Middle frontal gyrus (tissue), 1 donor: ENCODE measurements at regions not wholly inside any gene's neighbourhood (a gene's known extent, or its start where the extent isn't known, plus 50 kb on each side); places are given as distances from the start of the nearest gene placed in this dataset.
"Not testable (repeated sequence)": the region's sequence is repeated elsewhere in the genome, so short reads cannot be mapped to it uniquely, and the experiment has no call there.

ENCODE experiments used
- DNase-seq: peaks from one replicate; pipeline ENCODE4 v3.0.0-alpha.2; 2015; ENCODE audit warnings: low spot score; ENCODE audit errors: extremely low spot score

DNA sequence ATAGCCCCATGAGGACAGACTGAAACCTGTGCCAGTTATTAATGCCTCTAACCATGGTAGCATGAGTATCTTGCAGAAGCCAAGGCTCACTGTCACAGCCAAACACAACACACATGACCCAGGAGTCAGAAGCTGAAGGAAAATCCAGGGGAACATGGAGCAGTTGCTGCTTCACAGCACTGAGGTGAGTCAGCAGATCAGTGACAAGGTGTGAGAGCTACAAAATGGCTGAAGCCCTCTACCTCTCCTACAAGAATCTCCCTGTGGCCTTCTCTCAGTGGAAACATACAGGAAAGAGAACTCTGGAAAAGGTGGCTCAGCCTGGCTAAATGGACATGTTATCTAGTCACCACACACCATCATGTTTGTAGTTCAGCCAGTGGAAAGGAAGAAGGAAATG lies 93.5 kb downstream of the NAB1 start:
- no peak for DNase-seq

DNA sequence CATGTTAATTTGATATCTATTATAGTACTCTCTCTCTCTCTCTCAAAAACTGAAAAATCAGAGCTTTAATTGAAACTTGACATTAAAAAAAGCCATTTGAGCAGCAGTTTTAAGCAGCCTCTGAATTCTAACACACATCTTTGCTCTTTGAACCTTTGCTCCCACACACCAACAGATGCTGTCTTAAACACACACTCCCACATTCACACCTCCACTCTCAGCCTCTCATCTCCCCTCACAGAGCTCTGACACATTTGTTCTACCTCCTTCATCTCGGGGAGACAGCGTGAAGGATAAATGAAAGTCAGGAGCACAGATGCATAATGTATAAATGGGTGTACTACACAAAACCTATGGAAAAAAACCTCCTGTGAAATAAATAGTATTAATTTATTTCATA lies 95.2 kb downstream of the NAB1 start:
- DNase-seq: no peak

GRCh38 chr2:190746971-190747761 lies 98.3 kb downstream of the NAB1 start:
- DNase-seq: no peak

DNA sequence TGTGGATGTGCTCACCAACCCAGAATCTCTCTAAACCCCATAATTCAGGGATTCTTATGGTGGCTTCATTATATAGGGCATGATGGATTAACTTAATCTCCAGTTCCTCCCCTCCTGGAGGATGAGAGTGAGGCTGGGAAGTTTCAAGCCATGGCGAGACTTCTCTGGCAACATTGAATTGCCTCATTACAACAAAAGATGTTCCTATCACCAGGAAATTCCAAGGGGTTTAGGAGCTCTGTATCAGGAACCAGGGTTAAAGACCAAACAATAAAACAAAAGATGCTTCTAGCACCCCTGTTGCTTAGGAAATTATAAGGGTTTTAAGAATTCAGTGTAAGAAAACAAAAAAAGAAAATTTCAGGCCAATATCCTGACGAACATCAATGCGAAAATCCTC lies 100.1 kb downstream of the NAB1 start:
- DNase-seq: no peak

GRCh38 chr2:190755772-190756415 lies 107.0 kb downstream of the NAB1 start:
- DNase-seq: no peak

- DNase-seq: no peak
Observed at GRCh38 chr2:190759749-190760213, 110.9 kb downstream of the NAB1 start.

DNA sequence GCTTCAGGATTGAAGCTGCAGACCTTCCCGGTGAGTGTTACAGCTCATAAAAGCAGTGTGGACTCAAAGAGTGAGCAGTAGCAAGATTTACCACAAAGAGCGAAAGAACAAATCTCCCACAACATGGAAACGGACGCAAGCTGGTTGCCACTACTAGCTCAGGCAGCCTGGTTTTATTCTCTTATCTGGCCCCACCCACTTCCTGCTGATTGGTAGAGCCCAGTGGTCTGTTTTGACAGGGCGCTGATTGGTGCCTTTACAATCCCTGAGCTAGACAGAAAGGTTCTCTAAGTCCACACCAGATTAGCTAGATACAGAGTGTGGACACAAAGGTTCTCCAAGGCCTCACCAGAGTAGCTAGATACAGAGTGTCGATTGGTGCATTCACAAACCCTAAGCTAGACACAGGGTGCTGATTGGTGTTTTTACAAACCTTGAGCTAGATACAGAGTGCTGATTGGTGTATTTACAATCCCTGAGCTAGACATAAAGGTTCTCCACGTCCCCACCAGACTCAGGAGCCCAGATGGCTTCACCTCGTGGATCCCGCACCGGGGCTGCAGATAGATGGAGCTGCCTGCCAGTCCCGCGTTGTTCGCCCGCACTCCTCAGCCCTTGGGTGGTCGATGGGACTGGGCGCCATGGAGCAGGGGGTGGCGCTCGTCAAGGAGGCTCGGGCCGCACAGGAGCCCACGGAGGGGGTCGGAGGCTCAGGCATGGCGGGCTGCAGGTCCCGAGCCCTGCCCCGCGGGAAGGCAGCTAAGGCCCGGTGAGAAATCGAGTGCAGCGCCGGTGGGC lies 111.7 kb downstream of the NAB1 start:
- not testable (repeated sequence) for DNase-seq

GRCh38 chr2:190761216-190761615 lies 112.3 kb downstream of the NAB1 start:
- not testable (repeated sequence) for DNase-seq

GRCh38 chr2:190762566-190762965 lies 113.7 kb downstream of the NAB1 start:
- no peak for DNase-seq

DNA sequence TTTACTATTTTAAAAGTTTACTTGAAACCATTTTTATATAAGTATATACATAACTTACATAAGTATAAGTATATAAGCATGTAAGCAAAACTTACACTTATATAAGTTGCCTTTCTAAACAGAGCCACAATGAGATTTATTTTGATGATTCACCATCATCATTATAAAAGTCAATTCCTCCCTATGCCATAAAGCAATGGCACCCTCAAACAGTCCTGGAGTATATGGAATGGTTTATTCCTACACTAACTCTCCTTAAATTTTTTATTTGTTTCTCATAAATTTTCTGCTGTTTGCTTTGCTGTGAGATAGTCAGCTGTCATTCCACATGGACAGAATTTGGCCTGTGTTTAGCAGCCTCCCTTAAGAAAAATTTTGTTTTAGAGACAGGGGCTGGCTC lies 114.2 kb downstream of the NAB1 start:
- no peak for DNase-seq

GRCh38 chr2:190763901-190764514 lies 115.1 kb downstream of the NAB1 start:
- no peak for DNase-seq

GRCh38 chr2:190765386-190766173 lies 115.0 kb upstream of the GLS start:
- DNase-seq: no peak

DNA sequence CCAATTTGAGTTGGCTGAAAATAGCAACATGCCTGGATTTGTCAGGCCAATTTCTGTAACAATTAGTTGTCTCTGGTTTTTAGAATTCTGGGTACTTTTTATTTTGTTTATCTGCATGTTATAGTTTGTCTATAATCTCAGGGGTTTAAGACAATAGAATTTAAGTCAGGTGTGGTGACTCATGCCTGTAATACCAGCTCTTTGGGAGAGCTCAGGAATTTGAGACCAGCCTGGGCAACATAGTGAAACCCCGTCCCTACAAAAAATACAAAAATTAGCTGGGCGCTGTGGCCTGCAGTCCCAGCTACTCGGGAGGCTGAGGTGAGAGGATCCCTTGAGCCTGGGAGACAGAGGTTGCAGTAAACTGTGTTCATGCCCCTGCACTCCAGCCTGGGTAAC lies 114.4 kb upstream of the GLS start:
- no peak for DNase-seq

DNA sequence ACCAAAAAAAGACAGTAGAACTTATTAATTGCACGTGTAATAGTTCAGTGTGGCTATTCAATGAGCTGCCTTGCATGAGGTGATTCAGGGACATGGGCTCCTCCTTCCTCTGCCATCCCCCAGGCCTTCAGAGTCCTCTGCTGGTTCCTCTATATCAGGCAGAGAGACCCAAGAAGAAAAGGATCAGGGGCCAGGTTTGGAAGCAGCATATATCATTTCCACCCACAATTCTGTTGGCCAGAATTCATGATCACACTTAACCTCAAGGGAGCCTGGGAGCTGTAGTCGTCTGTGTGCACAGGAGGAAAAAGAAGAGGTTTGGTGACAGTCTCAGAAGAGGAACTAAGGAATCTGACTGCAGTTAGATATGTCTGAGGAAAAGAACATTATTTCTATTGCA lies 114.0 kb upstream of the GLS start:
- DNase-seq: no peak

DNA sequence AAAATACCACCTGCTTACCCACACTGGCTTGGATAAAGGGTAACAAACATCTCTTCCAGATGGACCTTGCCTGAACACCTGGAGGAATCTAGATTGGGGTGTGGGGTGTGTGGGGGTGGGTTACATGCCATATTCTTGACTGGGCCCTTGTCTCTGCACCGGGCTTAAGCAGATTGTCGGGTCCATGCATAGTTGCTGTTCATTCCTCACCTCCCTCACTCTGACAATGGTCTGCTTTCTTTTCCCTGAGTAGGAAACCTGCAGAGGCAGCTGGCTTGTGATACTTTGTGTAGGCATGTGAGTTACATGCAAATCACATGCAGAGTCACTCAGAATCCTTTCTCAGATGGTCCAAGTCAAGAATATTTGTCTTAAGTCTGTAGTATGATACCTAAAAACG lies 112.8 kb upstream of the GLS start:
- DNase-seq: no peak

GRCh38 chr2:190769258-190769657 lies 111.4 kb upstream of the GLS start:
- no peak for DNase-seq

- DNase-seq: no peak
Observed at GRCh38 chr2:190771726-190772125, 108.9 kb upstream of the GLS start.

GRCh38 chr2:190780594-190780993 lies 100.0 kb upstream of the GLS start:
- no peak for DNase-seq

DNA sequence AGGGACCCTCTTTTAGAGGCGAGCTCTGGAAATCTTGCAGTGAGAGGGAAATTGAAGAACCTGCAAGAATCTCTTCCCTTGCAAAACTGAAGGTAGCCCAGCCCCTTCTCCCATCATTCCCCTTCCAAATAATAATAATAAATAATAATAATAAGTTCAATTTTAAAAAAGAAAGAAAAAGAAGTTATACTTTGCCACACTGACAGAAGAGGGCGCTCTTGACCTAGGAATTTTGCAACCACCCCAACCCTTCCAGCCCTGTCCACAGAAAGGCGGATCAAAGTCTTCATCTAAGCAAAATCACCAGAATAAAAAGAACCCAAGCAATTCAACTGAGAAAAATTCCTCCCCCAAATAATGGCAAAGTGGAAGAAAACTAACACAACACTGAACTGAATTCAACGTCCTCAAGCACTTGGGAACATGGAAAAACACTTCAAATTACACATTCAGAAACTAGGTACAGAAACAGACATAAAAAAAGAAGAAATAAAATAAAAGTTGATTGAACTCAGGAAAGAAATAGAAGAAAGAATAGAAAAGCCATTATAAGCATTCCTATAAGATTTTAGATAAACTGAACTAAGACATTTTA lies 98.9 kb upstream of the GLS start:
- no peak for DNase-seq

DNA sequence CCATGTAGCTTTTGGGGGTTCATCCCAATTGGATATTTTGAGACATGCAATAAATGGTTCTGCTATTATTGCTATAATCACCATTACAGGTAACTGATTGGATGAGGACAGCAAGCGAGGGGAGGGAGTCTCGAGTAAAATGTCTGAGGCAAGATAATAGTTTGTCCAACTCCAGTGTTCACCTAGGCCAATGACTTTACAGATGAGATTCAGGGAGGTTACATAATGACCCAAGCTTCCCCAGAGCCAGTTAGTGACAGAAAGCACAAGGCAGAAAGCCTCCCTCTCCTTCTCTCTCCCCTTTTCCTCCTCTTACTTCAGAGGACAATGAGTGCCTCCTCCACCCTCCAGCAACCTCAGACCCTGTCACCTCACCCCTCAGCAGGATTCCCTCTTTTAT lies 98.4 kb upstream of the GLS start:
- no peak for DNase-seq
